HCT116 (cell line): ENCODE measurements at regions not wholly inside any gene's neighbourhood (a gene's known extent, or its start where the extent isn't known, plus 50 kb on each side); places are given as distances from the start of the nearest gene placed in this dataset.

Experiments
- JUND ChIP-seq: IDR thresholded peaks from 2 replicates; pipeline ENCODE4 v1.6.1; 2012

GRCh38 chr9:121601194-121601593, 50.2 kb upstream of the DAB2IP start (continued):
- no peak for TF ChIP-seq JUND
